Activated T-helper 9 cell treated with anti-CD3 and anti-CD28 coated beads, Interleukin-2, amount 50 U/mL, for 16 hours (primary cell): ENCODE measurements at regions not wholly inside any gene's neighbourhood (a gene's known extent, or its start where the extent isn't known, plus 50 kb on each side); places are given as distances from the start of the nearest gene placed in this dataset.

Experiments used
- DNase-seq: peaks from one replicate; pipeline ENCODE4 v3.0.0-alpha.2; 2020; ENCODE audit warnings: low read depth

- DNase-seq: no peak
These were observed 99.1 kb upstream of the MAP1LC3B2 start for GRCh38 chr12:116459916-116460663.

DNA sequence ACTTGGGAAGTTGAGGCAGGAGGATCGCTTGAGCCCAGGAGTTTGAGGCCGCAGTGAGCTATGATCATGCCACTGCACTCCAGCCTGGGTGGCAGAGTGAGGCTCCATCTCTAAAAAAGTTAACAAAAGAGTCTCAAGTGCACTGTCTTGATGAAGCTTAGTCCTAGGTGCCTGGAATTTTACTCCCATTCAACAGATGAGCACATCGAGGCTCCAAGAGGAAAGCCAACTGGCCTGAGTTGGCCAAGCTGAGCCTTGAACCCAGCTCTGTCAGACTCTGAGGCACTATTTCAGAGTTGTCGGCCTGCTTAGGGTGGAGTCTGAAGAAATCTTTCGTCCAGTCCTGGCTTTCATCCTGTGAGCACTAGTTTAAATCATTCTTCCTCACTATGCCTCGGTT lies 98.1 kb upstream of the MAP1LC3B2 start:
- DNase-seq: no peak

GRCh38 chr12:116463366-116463765 lies 95.8 kb upstream of the MAP1LC3B2 start:
- no peak for DNase-seq

GRCh38 chr12:116465407-116465806 lies 93.8 kb upstream of the MAP1LC3B2 start:
- DNase-seq: no peak

DNA sequence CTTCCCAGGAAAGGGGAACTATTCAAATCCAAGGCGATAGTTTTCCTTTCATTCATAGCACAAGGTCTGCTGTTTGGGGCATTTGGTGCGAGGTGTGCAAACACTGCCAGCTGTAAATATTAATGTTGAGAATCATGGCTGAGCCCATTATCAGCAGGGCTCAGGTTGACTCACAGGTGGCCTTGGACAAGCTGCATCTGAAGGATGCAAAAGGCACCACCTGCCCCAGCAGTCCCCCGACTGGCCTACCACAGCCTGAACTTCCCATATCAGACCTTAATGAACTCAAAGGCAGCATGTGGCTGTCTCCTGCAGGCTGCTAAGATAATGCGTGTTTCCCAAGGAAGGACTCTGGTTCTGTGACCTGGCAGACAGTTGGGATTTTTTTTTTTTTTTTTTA lies 93.3 kb upstream of the MAP1LC3B2 start:
- no peak for DNase-seq

GRCh38 chr12:116466536-116466935 lies 92.6 kb upstream of the MAP1LC3B2 start:
- no peak for DNase-seq

DNA sequence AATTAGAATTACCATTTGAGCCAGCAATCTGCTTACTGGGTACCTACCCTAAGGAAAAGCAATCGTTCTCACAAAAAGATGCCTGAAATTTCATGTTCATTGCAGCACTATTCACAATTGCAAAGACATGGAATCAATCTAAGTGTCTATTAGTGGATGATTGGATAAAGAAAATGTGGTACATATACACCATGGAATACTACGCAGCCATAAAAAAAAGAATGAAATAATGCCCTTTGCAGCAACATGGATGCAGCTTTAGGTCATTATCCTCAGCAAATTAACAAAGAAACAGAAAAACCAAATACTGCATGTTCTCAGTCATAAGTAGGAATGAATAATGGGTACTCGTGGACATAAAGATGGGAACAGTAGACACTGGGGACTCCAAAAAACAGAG lies 89.8 kb upstream of the MAP1LC3B2 start:
- DNase-seq: no peak

GRCh38 chr12:116471544-116471943 lies 87.6 kb upstream of the MAP1LC3B2 start:
- DNase-seq: no peak

GRCh38 chr12:116472193-116472592 lies 87.0 kb upstream of the MAP1LC3B2 start:
- no peak for DNase-seq

DNA sequence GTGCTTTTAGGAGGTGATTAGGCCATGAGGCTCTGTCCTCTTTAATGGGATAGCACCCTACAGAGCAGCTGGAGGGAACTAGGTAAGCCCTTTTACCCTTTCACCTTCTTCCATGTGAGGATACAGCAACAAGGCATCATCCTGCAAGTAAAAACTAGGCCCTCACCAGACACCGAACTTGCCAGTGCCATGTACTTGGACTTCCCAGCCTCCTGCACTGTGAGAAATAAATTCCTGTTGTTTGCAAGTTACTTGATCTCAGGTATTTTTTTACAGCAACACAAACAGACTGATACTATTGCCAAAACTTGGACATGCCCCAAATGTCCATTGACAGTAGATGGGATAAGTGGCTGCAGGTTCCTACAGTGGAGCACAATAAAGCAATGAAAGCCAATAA lies 85.8 kb upstream of the MAP1LC3B2 start:
- DNase-seq: no peak

DNA sequence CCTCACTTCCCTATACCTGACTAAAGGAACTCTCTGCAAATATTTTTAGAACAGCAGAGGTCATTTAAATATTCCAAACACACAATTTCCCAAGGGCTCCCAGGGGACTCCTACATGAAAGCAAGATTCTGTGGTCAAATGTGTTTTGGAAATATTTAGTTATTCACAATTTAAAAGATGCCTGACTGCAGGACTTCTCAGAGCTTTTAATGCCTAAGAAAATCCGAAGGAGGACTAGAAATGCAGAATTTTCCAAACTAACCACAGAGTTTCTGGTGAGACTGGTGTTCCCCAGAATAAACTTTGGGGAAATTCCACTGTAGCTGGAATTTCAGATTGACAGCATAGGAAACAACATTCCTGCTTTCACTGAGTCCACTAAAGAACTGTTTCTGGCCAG lies 84.8 kb upstream of the MAP1LC3B2 start:
- no peak for DNase-seq

GRCh38 chr12:116474899-116475298 lies 84.3 kb upstream of the MAP1LC3B2 start:
- DNase-seq: no peak

DNA sequence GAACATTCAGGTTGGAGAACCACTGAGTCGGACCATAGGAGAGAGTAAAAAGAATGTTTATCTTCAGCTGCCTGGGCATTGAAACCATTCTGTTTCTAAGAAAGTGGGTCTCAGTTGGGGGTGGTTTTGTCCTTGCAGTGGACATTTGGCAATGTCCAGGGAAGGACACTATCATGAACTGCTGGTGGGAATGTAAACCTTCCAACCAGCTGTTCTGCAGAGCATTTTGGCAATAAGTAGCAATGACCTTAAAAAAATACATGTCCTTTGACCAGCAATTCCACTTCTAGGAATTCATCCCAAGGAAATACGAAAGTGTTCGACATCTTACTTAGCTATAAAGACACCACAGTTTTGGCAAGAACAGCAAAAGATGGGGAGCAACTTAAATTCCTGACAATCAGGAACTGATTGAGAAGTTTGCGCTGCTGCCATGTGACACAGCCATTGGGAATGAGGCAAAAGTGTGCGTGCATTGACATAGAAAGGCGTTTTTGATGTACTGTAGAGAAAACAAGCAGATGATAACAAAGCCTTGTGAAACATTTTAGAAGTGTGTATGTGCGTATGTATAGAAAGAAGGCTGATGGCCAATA lies 82.9 kb upstream of the MAP1LC3B2 start:
- no peak for DNase-seq

GRCh38 chr12:116478243-116478773 lies 80.9 kb upstream of the MAP1LC3B2 start:
- no peak for DNase-seq

DNA sequence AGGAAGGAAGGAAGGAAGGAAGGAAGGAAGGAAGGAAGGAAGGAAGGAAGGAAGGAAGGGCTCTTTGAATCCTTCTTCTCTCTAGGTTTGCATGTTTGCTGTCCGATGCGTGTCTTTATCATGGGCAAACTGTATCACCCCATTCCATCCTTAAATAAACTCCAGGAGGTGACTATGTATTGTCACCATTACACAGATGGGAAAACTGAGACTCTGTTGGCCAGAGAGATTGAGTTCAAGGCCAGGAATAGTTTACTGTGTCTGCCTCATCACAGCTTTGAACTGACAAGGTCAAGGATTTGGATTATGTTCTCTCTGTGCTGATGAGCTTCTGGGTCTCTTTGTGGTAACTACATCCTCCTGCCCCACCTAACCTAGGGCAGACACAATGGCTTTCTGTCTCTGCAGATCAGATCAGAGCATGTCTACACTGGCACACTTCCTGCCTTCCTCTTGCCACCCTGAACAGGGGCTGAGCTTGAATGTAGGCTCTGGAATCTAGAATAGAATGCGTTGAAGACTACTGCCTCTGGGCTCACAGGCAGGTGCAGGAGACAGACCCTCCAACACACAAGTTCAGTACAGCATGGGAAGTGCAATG lies 78.9 kb upstream of the MAP1LC3B2 start:
- DNase-seq: no peak

- no peak for DNase-seq
These were observed 77.5 kb upstream of the MAP1LC3B2 start for GRCh38 chr12:116481726-116482125.

GRCh38 chr12:116482179-116482578 lies 77.0 kb upstream of the MAP1LC3B2 start:
- no peak for DNase-seq

- no peak for DNase-seq
These were observed 76.3 kb upstream of the MAP1LC3B2 start for GRCh38 chr12:116482859-116483258.

DNA sequence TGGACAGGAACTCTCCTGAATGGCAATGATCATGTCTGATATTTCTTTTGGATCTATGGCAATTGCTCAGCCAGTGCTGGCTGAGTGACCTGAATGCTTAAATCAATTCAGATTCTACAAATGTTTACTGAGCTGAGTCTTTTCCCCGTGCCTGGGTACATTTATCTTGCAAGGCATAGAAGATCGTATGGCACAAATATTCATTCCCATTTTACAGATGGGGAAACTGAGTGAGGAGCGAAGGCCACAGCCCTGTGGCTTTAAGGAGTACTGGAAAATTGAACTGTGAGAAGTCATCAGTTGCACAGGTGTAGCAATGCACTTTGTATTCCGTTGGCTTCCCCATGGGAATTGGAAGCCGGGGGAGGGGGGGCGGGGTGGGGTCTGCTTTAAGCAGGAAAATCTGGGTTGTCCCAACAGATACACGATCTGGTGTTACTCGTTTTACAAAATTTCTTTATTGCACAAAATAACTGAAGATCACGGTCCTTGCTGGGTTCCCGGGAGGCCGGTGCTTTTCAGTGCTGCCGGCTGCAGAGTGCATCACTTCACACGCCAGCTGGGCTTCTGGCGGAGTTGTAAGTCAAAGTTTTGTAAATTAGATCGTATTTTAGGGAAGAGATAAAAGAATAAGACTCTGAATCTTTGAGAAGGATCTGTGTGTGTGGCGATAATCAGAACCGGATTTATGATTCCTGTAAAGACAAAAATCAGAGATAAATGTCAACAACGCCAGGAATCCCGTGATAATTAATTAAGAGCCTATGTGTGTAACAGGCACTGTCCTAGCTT lies 75.0 kb upstream of the MAP1LC3B2 start:
- no peak for DNase-seq

GRCh38 chr12:116484807-116485206 lies 74.4 kb upstream of the MAP1LC3B2 start:
- DNase-seq: no peak

GRCh38 chr12:116489116-116489515 lies 70.1 kb upstream of the MAP1LC3B2 start:
- no peak for DNase-seq

DNA sequence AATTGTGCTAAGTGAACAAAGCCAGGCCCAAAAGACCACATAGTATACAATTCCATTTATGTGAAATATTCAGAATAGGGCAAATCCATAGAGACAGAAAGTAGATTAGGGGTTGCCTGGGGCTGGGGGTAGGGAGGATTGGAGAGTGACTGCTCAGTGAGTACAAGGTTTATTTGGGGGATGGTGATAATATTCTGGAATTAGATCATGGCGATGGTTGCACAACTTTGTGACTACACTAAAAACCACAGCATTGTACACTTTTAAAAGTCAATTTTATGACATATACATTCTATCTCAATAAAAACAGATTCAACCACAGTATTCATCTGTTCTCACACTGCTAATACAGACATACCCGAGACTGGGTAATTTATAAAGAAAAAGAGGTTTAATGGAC lies 68.7 kb upstream of the MAP1LC3B2 start:
- no peak for DNase-seq
